ENCODE measurements at regions not wholly inside any gene's neighbourhood (a gene's known extent, or its start where the extent isn't known, plus 50 kb on each side); places are given as distances from the start of the nearest gene placed in this dataset.

DNA sequence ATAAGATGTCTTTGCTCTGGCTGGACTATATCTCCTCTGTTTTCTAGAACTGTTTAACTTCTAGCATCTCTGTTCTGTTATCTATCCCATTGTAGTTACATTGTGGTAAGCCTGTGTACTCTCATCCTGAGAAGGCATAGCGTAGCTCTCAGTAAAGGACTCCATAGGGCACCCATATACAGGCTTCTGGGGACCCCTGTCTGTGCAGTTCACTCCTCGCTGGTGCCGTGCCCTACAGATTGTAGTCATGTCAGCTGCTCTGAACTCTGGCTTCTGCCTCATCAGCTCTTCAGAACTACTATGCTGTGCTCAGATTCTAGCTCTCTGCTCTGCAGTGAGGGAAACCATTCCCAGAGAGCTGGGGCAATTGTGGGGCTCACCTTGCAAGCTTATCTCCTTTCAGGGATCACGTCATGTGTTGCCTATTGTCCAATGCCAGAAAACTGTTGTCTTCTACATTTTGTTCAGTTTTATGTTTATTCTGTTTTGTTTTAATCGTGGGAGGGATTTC is 181.3 kb upstream of the USP24 start:
- peaks cover 0 to 17% (median 10%) of the 10 kb centered on the region in 8 donors for H3K9me3 ChIP-seq
- H3K27me3 ChIP-seq (replicated peaks in 1 of 7): peaks cover 0 to 18% (median 0%) of the 10 kb centered on the region in 7 donors
- no peak overlapping the region for H3K27ac ChIP-seq
- 82 to 85% (median 82%) methylated on average over 5 of the region's 5 CpGs for WGBS, 5 donors
- H3K4me3 ChIP-seq: no peak overlapping the region
- no peak for DNase-seq
- H3K36me3 ChIP-seq: no peaks in the 10 kb centered on the region
- H3K4me1 ChIP-seq: no peaks in the 10 kb centered on the region
- intact Hi-C loops (cut with DNase I; ENCODE audit: low total_unique reads): no loop called here
- TF ChIP-seq, protein P1, sequence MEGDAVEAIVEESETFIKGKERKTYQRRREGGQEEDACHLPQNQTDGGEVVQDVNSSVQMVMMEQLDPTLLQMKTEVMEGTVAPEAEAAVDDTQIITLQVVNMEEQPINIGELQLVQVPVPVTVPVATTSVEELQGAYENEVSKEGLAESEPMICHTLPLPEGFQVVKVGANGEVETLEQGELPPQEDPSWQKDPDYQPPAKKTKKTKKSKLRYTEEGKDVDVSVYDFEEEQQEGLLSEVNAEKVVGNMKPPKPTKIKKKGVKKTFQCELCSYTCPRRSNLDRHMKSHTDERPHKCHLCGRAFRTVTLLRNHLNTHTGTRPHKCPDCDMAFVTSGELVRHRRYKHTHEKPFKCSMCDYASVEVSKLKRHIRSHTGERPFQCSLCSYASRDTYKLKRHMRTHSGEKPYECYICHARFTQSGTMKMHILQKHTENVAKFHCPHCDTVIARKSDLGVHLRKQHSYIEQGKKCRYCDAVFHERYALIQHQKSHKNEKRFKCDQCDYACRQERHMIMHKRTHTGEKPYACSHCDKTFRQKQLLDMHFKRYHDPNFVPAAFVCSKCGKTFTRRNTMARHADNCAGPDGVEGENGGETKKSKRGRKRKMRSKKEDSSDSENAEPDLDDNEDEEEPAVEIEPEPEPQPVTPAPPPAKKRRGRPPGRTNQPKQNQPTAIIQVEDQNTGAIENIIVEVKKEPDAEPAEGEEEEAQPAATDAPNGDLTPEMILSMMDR (IDR thresholded peaks at IDR 0.05 in 8 of 11, conservative IDR thresholded peaks at IDR 0.05 in 3 of 11): no peak
- TF ChIP-seq POLR2A (IDR thresholded peaks at IDR 0.05): no peak
- no peak for TF ChIP-seq POLR2AphosphoS5 (IDR thresholded peaks at IDR 0.05)

DNA sequence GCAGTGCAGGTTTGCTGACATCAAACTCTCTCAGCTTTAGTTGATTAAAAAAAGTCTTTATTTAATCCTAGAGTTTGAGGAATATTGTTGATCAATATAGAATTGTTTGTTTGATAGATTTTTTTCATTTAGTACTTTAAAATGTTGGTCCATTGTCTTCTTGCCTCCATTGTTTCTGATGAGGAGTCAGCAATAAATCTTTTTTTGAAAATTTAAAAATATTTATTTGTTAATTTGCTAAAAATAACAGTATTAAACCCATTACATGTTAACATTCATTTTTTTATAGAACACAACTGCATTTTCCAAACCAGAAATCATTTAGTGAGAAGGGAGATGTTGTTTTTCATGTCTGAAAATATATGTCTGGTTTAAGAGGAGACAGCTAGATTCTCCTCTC is 173.8 kb upstream of the USP24 start:
- Histone ChIP-seq H3K4me3 (no peak overlapping the region), H3K36me3 (no peaks in the 10 kb centered on the region), H3K4me1 (no peaks in the 10 kb centered on the region), H3K9me3 (peaks cover 0 to 29% (median 21%) of the 10 kb centered on the region in 8 donors), H3K27ac (no peak overlapping the region), H3K27me3 (replicated peaks in 1 of 7) (no peaks in the 10 kb centered on the region)
- DNase-seq: no peak
- intact Hi-C loops (cut with DNase I; ENCODE audit: low total_unique reads): no loop called here
- TF ChIP-seq POLR2A (IDR thresholded peaks at IDR 0.05): no peak
- TF ChIP-seq, protein P1 (IDR thresholded peaks at IDR 0.05 in 8 of 11, conservative IDR thresholded peaks at IDR 0.05 in 3 of 11): no peak

DNA sequence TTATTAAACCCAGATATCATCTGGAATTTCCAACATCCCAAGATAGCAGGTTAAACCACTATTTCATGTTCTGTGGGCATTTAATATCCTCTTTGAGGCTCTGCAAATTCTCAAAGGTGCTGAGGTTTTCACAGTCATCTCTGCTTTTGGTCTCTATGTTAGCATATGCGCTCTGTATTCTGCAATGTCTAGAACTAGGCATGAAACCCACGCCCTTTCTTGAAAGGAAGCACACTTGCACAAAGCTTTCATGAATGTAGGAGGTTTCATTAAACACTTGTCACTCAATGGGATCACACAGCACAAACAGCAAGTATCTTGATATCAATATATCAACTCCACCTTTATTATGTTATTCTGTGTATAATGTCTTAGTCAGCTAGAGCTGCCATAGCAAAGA is 172.0 kb upstream of the USP24 start:
- no peak overlapping the region for H3K27ac ChIP-seq
- no peak for TF ChIP-seq POLR2AphosphoS5 (IDR thresholded peaks at IDR 0.05)
- TF ChIP-seq, protein P1 (IDR thresholded peaks at IDR 0.05 in 8 of 11, conservative IDR thresholded peaks at IDR 0.05 in 3 of 11): no peak
- TF ChIP-seq POLR2A (IDR thresholded peaks at IDR 0.05): no peak
- no peak for DNase-seq
- H3K4me3 ChIP-seq: no peak overlapping the region
- H3K4me1 ChIP-seq: no peaks in the 10 kb centered on the region
- 33 to 85% (median 63%) methylated on average over 2 of the region's 2 CpGs for WGBS, 5 donors
- intact Hi-C loops (cut with DNase I; ENCODE audit: low total_unique reads): no loop called here
- peaks cover 0 to 23% (median 18%) of the 10 kb centered on the region in 8 donors for H3K9me3 ChIP-seq
- no peaks in the 10 kb centered on the region for H3K36me3 ChIP-seq
- H3K27me3 ChIP-seq (replicated peaks in 1 of 7): no peaks in the 10 kb centered on the region

DNA sequence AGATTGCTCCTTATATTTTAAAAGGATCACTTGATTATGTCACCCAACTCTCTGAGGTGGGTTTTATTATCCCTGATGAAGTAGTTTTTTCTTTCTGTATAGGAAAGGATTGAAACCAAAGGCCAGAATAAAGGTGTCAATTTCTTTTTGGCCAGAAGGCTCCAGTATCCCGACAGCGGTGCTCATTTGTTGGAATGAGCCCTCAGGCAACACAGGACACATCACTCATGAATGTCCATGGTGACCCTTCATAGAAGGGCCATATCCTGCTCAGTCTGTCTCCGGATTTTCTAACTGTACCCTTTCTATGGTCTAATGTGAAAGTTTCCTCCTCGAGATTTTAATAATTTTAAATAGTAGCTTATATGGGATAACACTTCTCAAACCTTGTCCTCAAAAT is 171.3 kb upstream of the USP24 start:
- intact Hi-C loops (cut with DNase I; ENCODE audit: low total_unique reads): no loop called here
- H3K36me3 ChIP-seq: no peaks in the 10 kb centered on the region
- DNase-seq: no peak
- H3K4me1 ChIP-seq: no peaks in the 10 kb centered on the region
- TF ChIP-seq POLR2AphosphoS5 (IDR thresholded peaks at IDR 0.05) (no peak), POLR2A (IDR thresholded peaks at IDR 0.05) (no peak)
- TF ChIP-seq, protein P1 (IDR thresholded peaks at IDR 0.05 in 8 of 11, conservative IDR thresholded peaks at IDR 0.05 in 3 of 11): no peak
- H3K27ac ChIP-seq: no peak overlapping the region
- 74 to 85% (median 82%) methylated on average over 4 of the region's 4 CpGs for WGBS, 5 donors
- H3K27me3 ChIP-seq (replicated peaks in 1 of 7): no peaks in the 10 kb centered on the region
- no peak overlapping the region for H3K4me3 ChIP-seq
- peaks cover 0 to 23% (median 18%) of the 10 kb centered on the region in 8 donors for H3K9me3 ChIP-seq
